ENCODE measurements at regions not wholly inside any gene's neighbourhood (a gene's known extent, or its start where the extent isn't known, plus 50 kb on each side); places are given as distances from the start of the nearest gene placed in this dataset.

GRCh38 chr13:108030769-108031168 lies 184.6 kb downstream of the LIG4 start:
- H3K4me2 ChIP-seq (ENCODE audit: low read length), result no peak overlapping the region
- peak; percentile 61 for TF ChIP-seq EP300 (conservative IDR thresholded peaks at IDR 0.05; ENCODE audit: poor library complexity, severe bottlenecking)
- TF ChIP-seq TAF1 (IDR thresholded peaks at IDR 0.05; ENCODE audit: low read depth), result no peak
- TF ChIP-seq POLR2AphosphoS5 (IDR thresholded peaks at IDR 0.05), result peak; percentile 33

GRCh38 chr13:108026680-108027410 lies 188.5 kb downstream of the LIG4 start:
- no peak overlapping the region for H2AFZ ChIP-seq (ENCODE audit: low read depth, low read length)
- H3F3A ChIP-seq (ENCODE audit: insufficient read depth, low read length, poor library complexity, severe bottlenecking), result no peaks in the 10 kb centered on the region
- no peaks in the 10 kb centered on the region for H3K79me2 ChIP-seq (replicated peaks; ENCODE audit: insufficient read depth, low read length)
- H3K9me2 ChIP-seq (ENCODE audit: insufficient read depth, low read length), result no peaks in the 10 kb centered on the region
- H3K9me3 ChIP-seq (ENCODE audit: low read length), result no peaks in the 10 kb centered on the region
- peak overlapping the region; percentile 15 for H3K4me2 ChIP-seq (ENCODE audit: low read length)
- peak overlapping the region; percentile 4 for H3K27ac ChIP-seq (ENCODE audit: low read length)
- no peak overlapping the region for H3K9ac ChIP-seq (ENCODE audit: low read length)
- H3K4me3 ChIP-seq (ENCODE audit: low read length), result no peak overlapping the region
- no peaks in the 10 kb centered on the region for H3K36me3 ChIP-seq (ENCODE audit: insufficient read depth, low read length)
- TF ChIP-seq POLR2AphosphoS5 (IDR thresholded peaks at IDR 0.05) (no peak), EP300 (conservative IDR thresholded peaks at IDR 0.05; ENCODE audit: poor library complexity, severe bottlenecking) (no peak), MXI1 (conservative IDR thresholded peaks at IDR 0.05; ENCODE audit: poor library complexity, severe bottlenecking) (no peak), EZH2 (IDR thresholded peaks at IDR 0.05; ENCODE audit: borderline replicate concordance, insufficient read depth, low read length, poor library complexity, severe bottlenecking) (no peak), RAD21 (conservative IDR thresholded peaks at IDR 0.05) (no peak), REST (IDR thresholded peaks at IDR 0.05; ENCODE audit: borderline replicate concordance) (no peak), TAF1 (IDR thresholded peaks at IDR 0.05; ENCODE audit: low read depth) (no peak), CTCF (IDR thresholded peaks at IDR 0.05; ENCODE audit: poor library complexity, severe bottlenecking) (no peak), SMC3 (conservative IDR thresholded peaks at IDR 0.05; ENCODE audit: poor library complexity) (no peak)
- no peaks in the 10 kb centered on the region for H4K20me1 ChIP-seq (ENCODE audit: insufficient read depth)
- H3K27me3 ChIP-seq (ENCODE audit: insufficient read depth, low read depth, low read length), result no peaks in the 10 kb centered on the region

More at GRCh38 chr13:108030769-108031168, 184.6 kb downstream of the LIG4 start:
- no peaks in the 10 kb centered on the region for H3K79me2 ChIP-seq (replicated peaks; ENCODE audit: insufficient read depth, low read length)
- no peak overlapping the region for H3K4me3 ChIP-seq (ENCODE audit: low read length)
- peak overlapping the region; percentile 76 for H3K27ac ChIP-seq (ENCODE audit: low read length)
- H3K9me3 ChIP-seq (ENCODE audit: low read length), result no peaks in the 10 kb centered on the region
- H3K9me2 ChIP-seq (ENCODE audit: insufficient read depth, low read length), result no peaks in the 10 kb centered on the region
- H4K20me1 ChIP-seq (ENCODE audit: insufficient read depth), result no peaks in the 10 kb centered on the region
- no peak overlapping the region for H3K9ac ChIP-seq (ENCODE audit: low read length)
- H3K36me3 ChIP-seq (ENCODE audit: insufficient read depth, low read length), result no peaks in the 10 kb centered on the region
- no peaks in the 10 kb centered on the region for H3K27me3 ChIP-seq (ENCODE audit: insufficient read depth, low read depth, low read length)
- no peak overlapping the region for H2AFZ ChIP-seq (ENCODE audit: low read depth, low read length)
- H3F3A ChIP-seq (ENCODE audit: insufficient read depth, low read length, poor library complexity, severe bottlenecking), result no peaks in the 10 kb centered on the region

All from neural cell (in vitro differentiated cells).